Caki2 (cell line): ENCODE measurements at regions not wholly inside any gene's neighbourhood (a gene's known extent, or its start where the extent isn't known, plus 50 kb on each side); places are given as distances from the start of the nearest gene placed in this dataset.
"Not testable (repeated sequence)": the region's sequence is repeated elsewhere in the genome, so short reads cannot be mapped to it uniquely, and the experiment has no call there.

ENCODE experiments used
- DNase-seq: peaks from one replicate; pipeline ENCODE4 v3.0.0-alpha.2; 2015; ENCODE audit warnings: low read depth
- in situ Hi-C: cut with HindIII; loops from 2 replicates; pipeline ENCODE4 v1.10.0; 2016; ENCODE audit warnings: low sequenced_read_pairs, low pct_unique_long_range_greater_than_20kb, mixed read lengths

DNA sequence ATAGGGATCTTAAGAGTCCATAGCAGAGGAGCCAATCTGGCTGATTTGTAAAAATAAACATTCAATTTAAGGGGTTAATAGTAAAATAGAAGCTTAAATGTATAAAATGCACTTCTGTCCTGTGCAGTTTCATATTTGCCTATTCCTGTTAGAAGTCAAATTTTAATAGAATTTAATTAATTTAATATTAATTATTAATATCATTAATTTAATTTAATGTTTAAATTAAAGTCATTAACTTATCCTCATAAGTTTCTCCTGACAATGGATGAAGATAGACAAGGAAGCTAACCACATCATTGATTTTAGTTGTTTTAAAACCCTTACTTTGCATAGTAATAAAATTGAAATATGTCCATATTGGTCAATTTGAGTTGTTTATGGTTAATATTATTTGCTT is 1096.2 kb upstream of the EPHA6 start:
- in situ Hi-C loops, result no loop called here
- DNase-seq, result no peak

DNA sequence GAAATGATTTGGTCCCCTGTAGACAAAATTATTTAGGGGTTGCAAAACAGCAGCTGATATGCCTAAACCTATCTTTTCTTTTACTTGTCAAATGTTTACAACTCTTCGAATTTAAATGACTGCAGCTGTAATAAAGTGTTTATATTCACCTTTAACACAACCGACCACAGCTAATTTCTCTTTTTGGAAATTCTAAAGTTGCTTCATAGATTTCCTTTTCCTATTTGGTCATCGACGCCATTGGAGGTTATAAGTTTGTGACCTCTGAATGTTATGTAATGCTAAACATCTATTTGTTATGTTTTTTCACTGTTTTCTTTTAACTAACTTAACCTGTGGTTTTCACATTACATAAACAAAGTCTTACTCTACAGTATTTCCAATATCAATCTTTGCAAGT is 1094.9 kb upstream of the EPHA6 start:
- no peak for DNase-seq
- in situ Hi-C loops, result no loop called here

DNA sequence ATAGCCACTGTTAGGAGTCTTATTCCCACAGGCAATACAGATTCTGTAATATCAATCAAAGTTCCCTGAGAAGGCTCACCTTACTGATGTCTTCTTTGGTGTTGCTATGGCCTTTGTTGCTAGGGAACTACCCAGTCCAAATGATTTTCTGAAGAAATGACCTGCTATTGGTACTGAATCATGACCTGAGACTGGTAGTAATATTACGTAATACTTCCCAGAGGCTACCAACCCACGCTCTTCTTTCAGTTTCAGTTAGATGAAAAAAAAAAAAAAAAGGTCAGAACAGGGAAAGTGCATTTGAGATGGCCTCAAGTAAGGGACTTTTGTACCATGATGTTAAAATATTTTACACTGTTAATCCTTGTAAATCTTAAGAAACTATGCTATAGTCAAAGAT is 1092.5 kb upstream of the EPHA6 start:
- peak; percentile 88 for DNase-seq
- in situ Hi-C loops, result no loop called here

DNA sequence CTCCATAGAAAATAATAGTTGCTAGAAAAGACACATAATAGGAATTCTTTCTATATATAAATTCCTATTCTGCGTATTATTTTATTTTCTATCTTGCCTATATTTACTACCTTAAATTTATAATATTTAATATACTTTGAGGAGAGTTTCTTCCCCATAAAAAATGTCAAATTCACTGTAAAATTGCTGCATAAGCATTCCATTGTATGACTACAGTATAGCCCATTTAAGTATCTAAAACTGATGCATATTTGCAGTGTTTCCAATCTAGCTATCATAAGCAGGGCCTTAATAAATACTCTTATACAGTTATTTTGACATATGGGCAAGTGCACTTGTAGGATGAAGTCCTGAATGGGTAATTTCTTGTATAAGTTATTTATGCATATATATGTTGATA is 1088.6 kb upstream of the EPHA6 start:
- in situ Hi-C loops, result no loop called here

DNA sequence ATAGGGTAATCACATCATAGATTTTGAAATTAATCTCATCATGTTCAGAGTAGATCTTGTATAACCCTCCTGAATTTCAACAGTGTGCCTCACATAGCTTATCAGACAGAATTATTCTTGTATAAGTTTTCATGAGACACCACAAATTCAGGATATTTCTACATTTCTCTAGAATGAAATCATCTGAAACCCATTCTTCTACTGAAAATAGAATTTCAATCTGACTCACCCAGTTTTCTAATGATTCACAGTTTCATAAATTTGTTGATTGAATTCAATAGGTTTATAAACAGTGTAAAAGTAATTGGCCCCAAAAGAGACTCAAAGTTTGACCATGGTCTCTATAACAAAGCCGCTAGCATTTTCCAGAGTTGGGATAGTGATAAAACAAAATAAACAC is 1082.6 kb upstream of the EPHA6 start:
- no peak for DNase-seq
- in situ Hi-C loops, result no loop called here

More for the DNA sequence above, 1088.6 kb upstream of the EPHA6 start:
- no peak for DNase-seq

DNA sequence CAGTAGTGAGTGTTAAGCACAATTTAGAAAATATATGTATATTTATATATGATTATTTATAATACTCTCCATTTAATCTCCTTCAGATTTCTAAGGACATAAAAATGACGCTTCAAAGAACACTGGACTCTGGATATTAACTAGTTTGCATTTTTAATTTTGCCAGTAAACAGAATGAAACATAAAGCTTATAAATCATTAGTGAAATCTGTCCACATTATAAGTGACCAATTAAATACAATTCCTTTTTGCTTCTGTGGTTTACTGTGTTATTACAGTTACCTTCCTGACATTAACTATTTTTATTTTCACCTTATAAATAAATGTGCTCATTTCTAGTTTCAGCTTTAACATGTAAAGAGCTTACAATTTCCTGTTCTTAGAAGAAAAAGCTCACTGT is 1081.1 kb upstream of the EPHA6 start:
- in situ Hi-C loops, result no loop called here
- DNase-seq, result no peak

DNA sequence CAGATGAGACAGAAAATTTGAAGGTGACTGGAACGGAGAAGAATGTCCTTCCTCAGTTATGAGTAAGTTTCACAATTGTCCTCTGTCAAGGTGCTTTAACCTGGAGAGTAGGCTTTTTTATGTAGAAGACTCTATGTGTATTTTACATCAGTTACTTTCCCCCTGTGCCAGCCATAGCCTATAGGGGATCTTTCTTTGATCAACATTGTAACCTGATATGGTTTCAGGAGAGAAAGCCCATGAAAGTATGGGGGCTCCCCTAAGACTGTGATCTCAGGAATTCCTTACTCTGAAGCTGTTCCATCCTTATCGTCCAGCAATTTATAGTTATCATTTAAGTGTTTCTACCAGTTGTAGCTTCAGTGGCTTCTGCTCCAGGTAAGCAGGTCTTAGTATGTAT is 1076.3 kb upstream of the EPHA6 start:
- DNase-seq, result no peak
- in situ Hi-C loops, result no loop called here

DNA sequence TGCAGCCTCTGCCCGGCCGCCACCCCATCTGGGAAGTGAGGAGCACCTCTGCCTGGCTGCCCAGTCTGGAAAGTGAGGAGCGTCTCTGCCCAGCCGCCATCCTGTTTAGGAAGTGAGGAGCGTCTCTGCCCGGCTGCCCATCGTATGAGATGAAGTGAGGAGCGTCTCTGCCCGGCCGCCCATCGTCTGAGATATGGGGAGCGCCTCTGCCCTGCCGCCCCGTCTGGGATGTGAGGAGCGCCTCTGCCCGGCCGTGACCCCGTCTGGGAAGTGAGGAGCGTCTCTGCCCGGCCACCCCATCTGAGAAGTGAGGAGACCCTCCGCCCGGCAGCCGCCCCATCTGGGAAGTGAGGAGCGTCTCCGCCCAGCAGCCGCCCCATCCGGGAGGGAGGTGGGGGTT is 1069.5 kb upstream of the EPHA6 start:
- DNase-seq, in situ Hi-C loops: not testable (repeated sequence)

DNA sequence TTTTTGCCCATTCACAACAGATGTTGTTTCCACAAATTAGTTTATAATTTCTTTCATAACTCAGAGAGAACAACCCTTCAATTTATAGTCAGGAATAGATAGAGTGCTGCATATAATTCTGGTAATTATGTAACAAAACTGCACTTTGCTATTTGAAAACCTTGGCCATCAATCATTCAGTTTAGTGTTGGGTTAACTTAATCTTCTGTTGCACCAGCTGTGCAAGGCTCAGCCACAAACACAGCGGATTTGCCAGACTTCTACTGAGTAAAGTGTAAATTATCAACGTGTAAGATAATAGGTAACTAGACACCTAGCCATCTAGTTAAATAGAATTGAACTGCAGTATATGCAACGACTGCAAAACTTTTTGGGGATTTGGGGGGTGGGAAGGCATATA is 1064.3 kb upstream of the EPHA6 start:
- no peak for DNase-seq
- in situ Hi-C loops, result no loop called here

DNA sequence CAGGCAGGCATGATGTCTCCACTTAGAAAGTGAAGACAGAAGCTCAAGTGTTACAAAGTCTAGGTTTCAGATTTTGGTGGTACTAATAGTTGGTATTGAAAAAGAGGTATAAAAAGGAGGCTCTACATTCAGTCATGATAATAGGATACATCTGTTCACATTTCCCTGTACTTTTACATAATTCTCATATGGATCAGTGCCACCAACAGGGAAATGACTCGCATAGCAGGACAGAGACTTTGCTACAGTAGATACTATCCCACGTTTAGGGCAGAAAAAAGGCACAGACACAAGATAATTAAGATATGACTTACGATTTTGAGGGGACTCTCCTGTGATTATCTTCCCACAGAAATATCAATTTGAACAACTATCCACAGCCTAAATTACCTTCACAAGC is 1062.9 kb upstream of the EPHA6 start:
- in situ Hi-C loops, result no loop called here
- DNase-seq, result no peak

DNA sequence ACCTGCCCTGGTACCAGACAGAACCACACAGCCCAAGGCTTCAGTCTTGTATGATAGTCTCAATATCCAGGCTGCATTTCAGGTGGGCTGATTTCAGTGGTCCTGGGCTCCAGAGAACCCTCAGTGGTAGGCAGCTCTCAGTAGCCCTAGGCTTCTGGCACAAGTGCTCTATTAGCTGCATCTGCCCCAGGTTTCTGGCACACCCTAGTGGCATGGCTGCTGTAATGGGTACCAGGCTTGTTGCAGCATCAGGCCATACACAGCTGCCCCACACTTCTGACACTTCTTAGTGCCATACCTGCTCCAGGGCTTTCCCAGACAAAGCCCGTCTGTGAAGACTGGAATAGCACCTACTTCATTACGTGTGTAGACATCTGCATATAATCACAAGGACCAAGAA is 1062.2 kb upstream of the EPHA6 start:
- DNase-seq, result no peak
- in situ Hi-C loops, result no loop called here

DNA sequence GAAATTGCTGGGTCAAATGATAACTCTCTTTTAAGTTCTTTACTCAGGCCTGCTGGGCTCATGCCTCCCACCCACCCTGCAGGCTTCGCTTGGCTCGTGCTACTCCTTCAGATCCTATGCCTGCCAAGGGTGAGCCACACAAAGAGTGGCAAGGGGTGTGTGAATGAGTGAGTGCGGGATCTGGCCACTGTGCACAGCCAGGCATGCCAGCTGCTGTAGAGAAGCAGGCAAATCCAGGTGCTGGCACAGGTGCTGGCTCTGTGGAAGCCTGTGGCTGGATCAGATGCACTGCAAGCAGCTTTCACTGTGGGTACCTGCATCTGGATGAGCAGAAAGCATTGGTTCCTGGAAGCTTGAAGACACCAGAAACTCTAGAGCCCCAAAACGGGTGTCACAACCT is 1055.7 kb upstream of the EPHA6 start:
- DNase-seq, result no peak
- in situ Hi-C loops, result no loop called here

DNA sequence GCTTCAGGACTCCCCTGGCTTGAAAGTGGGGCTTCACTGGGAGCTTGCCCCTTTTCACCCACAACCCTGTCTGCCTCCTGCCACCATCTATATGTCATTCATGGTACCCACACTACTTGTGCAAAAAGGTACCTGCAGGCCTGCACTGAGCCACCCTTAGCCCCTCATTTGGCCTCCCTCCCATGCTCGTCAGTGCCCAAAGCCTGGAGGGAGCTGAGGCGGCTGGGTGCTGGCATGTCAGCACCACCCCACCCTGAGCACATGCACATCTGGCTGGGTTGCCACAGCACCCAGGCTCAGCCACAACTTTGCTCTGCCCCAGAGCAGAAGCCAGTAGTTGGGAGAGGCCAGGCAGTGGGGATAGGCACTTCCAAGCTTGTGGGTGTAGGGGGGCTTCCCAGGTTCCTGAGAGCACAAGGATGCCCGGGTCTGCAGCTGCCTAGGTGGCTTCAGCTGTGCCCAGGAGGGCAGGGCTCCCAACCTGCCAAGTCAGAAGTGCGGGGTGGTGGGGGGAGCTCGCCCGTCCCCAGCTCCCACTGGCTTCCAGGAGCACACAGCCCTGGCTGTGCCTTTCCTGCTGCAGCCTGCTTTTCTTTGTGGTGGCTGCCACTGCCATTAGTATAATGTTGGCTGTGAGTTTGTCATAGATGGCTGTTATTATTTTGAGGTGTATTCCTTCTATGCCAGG is 1054.6 kb upstream of the EPHA6 start:
- DNase-seq, result no peak
- in situ Hi-C loops, result no loop called here

DNA sequence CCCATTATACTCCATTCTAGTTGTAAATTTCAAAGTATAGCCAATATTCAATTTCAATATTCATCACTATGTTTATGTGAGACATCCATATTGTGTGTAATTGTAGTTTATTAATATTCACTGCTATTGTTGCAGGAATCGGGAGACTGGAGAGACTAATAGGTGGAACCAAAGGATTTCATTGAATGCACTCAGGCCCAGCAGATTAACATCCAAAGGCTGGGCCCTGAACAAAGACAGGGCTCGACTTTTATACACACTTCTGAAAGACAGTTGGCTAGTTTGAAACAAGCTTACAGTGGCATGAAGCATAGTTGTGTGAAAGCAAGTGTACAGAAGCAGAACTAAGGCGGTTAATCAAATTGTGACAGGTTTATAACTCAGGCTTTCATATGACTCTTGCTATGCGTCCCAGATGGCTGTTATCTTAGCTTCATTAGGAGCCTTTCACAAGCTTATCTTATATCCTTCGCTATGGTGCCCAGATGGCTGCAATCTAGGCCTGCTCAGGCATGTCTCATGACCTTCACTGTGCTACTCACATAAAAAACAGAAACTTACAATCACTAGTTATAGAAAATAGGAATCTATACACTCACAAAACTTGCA is 1038.8 kb upstream of the EPHA6 start:
- peak; percentile 3 for DNase-seq

DNA sequence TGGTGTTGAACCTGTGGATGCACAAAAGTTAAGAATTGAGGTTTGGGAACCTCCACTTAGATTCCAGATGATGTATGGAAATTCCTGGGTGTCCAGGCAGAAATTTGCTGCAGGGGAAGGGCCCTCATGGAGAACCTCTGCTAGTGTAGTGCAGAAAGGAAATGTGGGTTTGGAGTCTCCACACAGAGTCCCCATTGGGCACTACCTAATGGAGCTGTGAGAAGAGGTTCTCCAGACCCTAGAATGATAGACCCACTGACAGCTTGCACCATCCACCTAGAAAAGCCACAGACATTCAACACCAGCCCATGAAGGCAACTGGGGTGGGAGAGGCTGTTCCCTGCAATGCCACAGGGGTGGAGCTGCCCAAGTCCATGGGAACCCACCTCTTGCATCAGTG is 1032.8 kb upstream of the EPHA6 start:
- in situ Hi-C loops, result no loop called here
- no peak for DNase-seq

More for the DNA sequence above, 1038.8 kb upstream of the EPHA6 start:
- in situ Hi-C loops, result no loop called here

DNA sequence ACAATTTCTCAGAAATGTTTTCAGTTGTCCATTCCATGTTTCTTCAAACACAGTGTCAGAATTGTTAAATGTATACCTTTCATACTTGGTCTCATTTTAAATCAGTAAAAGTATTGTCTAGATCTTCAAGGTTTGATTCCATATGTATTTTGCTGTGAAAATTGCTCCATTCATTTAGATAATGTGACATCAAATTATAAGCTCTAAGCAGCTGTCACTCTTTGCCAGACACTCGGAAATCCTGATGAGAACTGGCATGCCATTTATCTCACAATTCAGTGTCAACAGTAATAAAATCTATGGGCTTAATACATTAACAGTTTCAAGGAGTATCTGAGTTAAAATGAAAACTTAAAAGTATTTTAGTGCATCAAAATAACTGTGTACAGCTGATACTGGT is 1025.3 kb upstream of the EPHA6 start:
- in situ Hi-C loops, result no loop called here
- DNase-seq, result no peak

DNA sequence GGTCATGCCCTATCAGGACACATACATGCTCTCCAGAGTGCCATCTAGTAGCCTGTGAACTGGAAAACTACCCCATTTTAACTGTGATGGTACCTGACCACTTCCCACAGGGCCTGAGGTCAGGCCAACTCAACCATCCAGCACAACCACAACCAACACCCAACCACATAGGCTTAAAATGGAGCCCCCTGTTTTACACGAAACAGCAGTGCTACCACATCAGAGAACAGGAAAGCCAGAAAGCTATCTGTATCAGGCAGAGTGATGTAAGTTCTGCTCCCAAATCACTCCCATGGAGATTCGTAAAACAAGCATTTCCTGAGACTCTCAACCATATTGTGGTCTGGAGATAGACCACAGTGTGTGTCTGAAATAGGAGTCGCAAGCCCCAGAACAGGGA is 1017.3 kb upstream of the EPHA6 start:
- DNase-seq, result no peak
- in situ Hi-C loops, result no loop called here

DNA sequence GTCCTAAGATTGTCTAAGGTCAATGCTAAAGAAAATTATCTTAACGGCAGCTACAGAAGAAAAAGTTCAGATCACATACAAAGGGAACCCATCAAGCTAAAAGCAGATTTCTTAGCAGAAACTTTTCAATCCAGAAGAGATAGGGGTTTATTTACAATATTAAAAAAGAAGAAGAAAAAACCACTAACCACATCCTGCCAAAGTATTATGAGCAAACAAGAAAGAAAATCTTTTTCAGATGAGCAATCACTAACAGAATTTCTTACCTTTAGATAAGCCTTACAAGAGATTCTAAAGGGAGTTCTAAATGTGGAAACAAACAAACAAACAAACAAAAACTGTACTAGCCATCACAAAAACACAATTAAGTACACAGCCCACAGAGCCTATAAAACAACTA is 1015.8 kb upstream of the EPHA6 start:
- in situ Hi-C loops, result no loop called here
- DNase-seq, result no peak

DNA sequence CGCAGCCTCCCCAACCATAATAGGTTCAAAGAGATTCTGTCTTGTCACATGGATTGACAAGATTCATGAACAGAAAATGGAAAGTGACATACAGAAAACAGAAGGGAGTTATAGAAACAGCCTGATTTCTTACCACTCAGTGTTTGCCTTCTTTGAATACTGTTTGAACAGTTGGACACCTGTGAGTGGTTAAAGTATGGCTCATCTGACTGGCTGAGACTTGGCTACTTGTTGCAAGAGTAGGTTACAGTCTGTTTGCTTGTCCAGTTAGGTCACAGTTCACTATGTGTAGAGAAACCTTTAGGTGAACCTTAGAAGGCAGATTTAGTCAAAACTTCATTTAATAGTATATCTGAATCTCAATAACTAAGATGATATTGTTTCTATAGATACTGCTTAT is 1003.9 kb upstream of the EPHA6 start:
- in situ Hi-C loops, result no loop called here
- DNase-seq, result no peak

DNA sequence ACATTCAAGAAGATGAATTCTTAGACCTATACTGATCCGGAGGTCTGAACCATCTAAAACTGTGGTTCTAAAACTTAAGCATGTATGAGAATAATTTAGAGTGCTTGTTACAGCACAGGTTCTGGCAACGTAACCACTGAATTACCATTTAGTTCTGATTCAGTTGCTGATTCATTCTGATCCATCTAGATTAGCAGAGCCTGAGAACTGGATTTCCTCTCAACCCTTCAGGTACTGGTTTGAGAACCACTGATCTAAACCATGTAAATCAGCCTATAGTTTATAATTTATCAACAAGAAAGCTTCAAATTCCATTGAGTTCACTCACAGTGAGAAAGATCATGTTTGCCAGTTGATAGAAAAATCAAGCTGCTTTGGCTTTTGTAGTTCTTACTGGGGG is 1001.1 kb upstream of the EPHA6 start:
- in situ Hi-C loops, result no loop called here
- no peak for DNase-seq
